Lower lobe of right lung (tissue), 2 donors: ENCODE measurements at regions not wholly inside any gene's neighbourhood (a gene's known extent, or its start where the extent isn't known, plus 50 kb on each side); places are given as distances from the start of the nearest gene placed in this dataset.
"Not testable (repeated sequence)": the region's sequence is repeated elsewhere in the genome, so short reads cannot be mapped to it uniquely, and the experiment has no call there.

Experiments
- ATAC-seq, 2 donors: fragments of 200-7000 bp; cut with Tn5 transposase; one replicate each; pipeline ENCODE4 v1.9.1; 2020 to 2022; ENCODE audit warnings: mild to moderate bottlenecking in 2 of 2, moderate library complexity in 2 of 2
- DNase-seq: peaks from one replicate; pipeline ENCODE4 v3.0.0-alpha.2; 2020
- H3K27ac ChIP-seq: fragments of 200-600 bp; one replicate; pipeline ENCODE4 v1.8.0; 2022
- H3K27me3 ChIP-seq: fragments of 200-600 bp; one replicate; pipeline ENCODE4 v1.8.0; 2022; ENCODE audit warnings: low read depth
- H3K36me3 ChIP-seq: fragments of 200-600 bp; one replicate; pipeline ENCODE4 v1.8.0; 2022; ENCODE audit warnings: mild to moderate bottlenecking
- H3K4me1 ChIP-seq: fragments of 200-600 bp; one replicate; pipeline ENCODE4 v1.8.0; 2022
- H3K4me3 ChIP-seq: fragments of 200-600 bp; one replicate; pipeline ENCODE4 v1.8.0; 2022; ENCODE audit warnings: mild to moderate bottlenecking
- H3K9me3 ChIP-seq: fragments of 200-600 bp; one replicate; pipeline ENCODE4 v1.8.0; 2022
- intact Hi-C: fragments of 100-400 bp; cut with DNase I; formaldehyde crosslinking; loops from one replicate; pipeline ENCODE4 v1.11.0; 2022
- TF ChIP-seq, protein P1 (sequence below): fragments of 200-600 bp; IDR thresholded peaks from one replicate; pipeline ENCODE4 v1.8.0; 2022; ENCODE audit warnings: antibody characterized with exemption, mild to moderate bottlenecking
- donor health status: DM: no; HTN: yes; CAD: no; lungs with severe emphysema.

DNA sequence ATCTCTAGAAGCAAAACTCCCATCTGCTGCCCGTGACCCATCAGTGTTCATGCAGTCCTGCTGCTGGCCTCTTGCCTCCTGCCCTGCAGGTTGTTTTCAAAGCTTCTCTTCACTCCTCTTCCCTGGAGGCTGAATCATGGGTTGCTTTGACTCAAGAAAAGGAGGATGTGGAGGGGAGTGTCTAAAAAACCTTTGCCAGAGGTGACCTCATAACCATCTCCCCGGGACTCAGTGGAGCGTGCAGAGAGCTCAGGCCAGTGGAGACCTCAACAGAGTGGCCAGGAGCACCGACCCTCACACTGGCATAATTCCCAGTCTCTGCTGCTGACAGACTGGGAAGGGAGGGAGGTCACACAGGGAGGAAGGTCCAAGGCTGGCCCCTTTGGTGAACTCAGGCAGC is 60.9 kb upstream of the ITGA11 start:
- Histone ChIP-seq H3K4me1 (no peaks in the 10 kb centered on the region), H3K4me3 (no peak overlapping the region), H3K27ac (no peak overlapping the region), H3K9me3 (no peaks in the 10 kb centered on the region), H3K36me3 (no peaks in the 10 kb centered on the region), H3K27me3 (no peaks in the 10 kb centered on the region)
- no peak for DNase-seq
- TF ChIP-seq, protein P1, sequence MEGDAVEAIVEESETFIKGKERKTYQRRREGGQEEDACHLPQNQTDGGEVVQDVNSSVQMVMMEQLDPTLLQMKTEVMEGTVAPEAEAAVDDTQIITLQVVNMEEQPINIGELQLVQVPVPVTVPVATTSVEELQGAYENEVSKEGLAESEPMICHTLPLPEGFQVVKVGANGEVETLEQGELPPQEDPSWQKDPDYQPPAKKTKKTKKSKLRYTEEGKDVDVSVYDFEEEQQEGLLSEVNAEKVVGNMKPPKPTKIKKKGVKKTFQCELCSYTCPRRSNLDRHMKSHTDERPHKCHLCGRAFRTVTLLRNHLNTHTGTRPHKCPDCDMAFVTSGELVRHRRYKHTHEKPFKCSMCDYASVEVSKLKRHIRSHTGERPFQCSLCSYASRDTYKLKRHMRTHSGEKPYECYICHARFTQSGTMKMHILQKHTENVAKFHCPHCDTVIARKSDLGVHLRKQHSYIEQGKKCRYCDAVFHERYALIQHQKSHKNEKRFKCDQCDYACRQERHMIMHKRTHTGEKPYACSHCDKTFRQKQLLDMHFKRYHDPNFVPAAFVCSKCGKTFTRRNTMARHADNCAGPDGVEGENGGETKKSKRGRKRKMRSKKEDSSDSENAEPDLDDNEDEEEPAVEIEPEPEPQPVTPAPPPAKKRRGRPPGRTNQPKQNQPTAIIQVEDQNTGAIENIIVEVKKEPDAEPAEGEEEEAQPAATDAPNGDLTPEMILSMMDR = no peak
- ATAC-seq = no peak
- intact Hi-C loops = no loop called here

DNA sequence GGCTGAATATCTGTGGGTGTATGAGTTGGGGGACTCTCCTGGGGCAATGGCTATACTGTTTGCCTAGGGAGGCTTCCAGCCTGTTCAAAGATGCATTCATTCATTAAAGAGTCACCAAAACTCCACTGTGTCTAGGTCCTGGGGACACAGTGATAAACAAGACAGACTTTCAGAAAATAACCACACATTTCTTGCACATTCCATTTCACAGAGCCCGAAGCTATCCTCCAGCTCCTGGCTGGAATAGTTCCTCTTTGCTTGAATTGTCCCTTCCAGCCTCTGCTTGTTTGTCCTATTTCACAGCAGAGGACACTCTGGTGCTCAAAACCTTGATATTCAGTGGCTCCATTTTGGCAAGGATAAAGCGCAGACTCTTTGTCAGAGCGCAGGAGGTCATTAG is 61.7 kb upstream of the ITGA11 start:
- H3K27me3 ChIP-seq = no peaks in the 10 kb centered on the region
- ATAC-seq (no peak), DNase-seq (no peak)
- no peaks in the 10 kb centered on the region for H3K36me3 ChIP-seq
- H3K4me3 ChIP-seq = no peak overlapping the region
- intact Hi-C loops = no loop called here
- no peak overlapping the region for H3K27ac ChIP-seq
- no peaks in the 10 kb centered on the region for H3K4me1 ChIP-seq
- TF ChIP-seq, protein P1 = no peak
- no peaks in the 10 kb centered on the region for H3K9me3 ChIP-seq

DNA sequence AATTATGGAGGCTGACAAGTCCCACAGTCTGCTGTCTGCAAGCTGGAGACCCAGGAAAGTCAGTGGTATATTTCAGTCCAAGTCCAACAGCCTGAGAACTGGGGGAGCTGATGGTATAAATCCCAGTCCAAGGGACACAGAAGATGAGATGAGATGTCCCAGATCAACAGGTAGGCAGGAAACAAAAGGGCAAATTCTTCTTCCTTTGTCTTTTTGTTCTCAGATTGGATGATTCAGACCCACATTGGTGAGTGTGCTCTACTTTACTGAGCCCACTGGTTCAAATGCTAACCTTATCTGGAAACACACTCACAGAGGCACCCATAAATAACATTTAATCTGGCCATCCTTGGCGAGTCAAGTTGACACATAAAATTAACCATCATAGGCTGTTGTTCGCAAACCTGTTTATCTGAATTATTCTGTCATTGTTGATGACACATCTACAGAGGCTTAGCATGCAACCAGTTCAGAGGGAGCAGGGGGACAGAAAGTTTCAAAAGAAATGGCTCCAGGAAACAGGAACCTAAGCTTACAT is 62.7 kb upstream of the ITGA11 start:
- TF ChIP-seq, protein P1 = no peak
- ATAC-seq (no peak), DNase-seq (no peak)
- intact Hi-C loops = no loop called here
- Histone ChIP-seq H3K36me3 (no peaks in the 10 kb centered on the region), H3K4me1 (no peaks in the 10 kb centered on the region), H3K4me3 (no peak overlapping the region), H3K27ac (no peak overlapping the region), H3K27me3 (no peaks in the 10 kb centered on the region), H3K9me3 (no peaks in the 10 kb centered on the region)

DNA sequence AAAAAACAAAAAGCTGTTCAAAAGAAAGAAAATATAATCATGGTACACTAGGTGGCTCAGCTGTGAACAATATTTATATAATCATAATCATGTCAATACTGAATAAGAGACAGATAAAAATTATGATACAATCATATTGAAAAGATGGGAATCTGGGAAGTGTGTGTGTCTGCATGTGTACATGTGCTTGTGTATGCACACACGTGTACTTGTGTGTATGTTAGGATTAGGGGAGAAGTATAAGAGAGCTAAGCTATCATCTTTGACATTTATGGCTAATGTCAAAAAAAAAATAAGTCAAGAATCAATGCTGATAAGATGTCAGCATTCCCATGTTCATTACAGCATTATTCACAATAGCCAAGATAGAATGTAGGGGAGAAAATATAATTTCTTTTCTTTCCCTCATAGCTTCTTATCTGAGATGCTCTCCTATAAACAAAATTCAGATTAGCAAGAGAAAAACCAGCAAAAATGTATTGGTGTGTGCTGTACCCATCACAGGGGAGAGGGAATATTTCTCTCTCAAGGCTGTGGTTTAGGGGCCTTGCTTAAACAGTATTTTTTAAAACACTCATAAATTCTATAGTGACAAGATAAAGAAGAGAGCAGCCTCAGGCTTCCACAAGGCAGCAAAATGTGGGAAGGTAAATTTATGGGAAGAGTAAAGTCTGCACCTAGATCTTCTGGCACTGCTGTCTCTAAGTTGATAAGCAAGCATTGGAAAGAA is 63.4 kb upstream of the ITGA11 start:
- H3K4me1 ChIP-seq = no peaks in the 10 kb centered on the region
- no peaks in the 10 kb centered on the region for H3K9me3 ChIP-seq
- no peaks in the 10 kb centered on the region for H3K36me3 ChIP-seq
- H3K27me3 ChIP-seq = no peaks in the 10 kb centered on the region
- no peak overlapping the region for H3K4me3 ChIP-seq
- no peak overlapping the region for H3K27ac ChIP-seq
- TF ChIP-seq, protein P1 = no peak
- ATAC-seq (no peak), DNase-seq (no peak)
- intact Hi-C loops = no loop called here

DNA sequence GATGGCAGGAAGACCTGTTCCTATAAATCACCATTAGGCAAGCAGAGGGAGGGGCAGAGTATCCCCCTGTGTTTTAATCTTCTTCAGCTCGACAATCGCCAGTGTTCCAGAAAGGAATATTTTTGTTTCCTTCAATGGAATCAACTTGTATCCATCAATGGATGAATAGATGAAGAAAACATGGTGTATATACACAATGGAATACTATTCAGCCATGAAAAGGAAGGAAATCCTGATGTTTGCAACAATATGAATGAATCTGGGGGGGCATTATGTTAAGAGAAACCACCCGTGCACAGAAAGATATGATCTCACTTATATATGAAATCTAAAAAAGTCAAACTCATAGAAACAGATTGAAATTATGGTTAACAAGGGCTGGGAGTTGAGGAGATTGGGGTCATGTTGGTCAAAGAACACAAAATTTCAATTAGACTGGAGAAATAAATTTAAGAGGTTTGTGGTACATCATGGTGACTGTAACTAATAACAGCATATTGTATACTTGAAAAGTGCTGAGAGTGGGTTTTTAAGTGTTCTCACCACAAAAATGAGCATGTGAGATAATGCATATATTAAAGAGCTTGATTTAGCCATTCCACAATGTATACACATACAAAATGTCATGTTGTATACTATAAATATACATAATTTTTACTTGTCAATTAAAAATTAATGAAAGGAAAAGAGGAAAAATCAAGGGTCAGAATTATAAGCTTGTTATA is 64.2 kb upstream of the ITGA11 start:
- no peaks in the 10 kb centered on the region for H3K9me3 ChIP-seq
- H3K36me3 ChIP-seq = no peaks in the 10 kb centered on the region
- H3K4me3 ChIP-seq = no peak overlapping the region
- DNase-seq (no peak), ATAC-seq (no peak)
- no peaks in the 10 kb centered on the region for H3K27me3 ChIP-seq
- TF ChIP-seq, protein P1 = no peak
- H3K4me1 ChIP-seq = no peaks in the 10 kb centered on the region
- intact Hi-C loops = no loop called here
- no peak overlapping the region for H3K27ac ChIP-seq

DNA sequence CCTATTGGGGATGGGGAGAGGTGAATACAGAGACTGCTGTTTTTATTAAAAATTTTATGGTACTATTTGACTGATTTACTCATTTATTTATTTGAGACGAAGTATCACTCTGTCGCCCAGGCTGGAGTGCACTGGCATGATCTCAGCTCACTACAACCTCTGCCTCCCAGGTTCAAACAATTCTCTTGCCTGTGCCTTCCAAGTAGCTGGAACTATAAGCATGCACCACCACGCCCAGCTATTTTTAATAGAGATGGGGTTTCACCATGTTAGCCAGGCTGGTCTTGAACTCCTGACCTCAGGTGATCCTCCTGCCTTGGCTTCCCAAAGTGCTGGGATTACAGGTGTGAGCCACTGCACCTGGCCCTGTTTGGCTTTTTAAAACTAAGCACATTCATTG is 64.8 kb upstream of the ITGA11 start:
- DNase-seq, intact Hi-C loops, H3K27me3 ChIP-seq, H3K4me1 ChIP-seq, H3K9me3 ChIP-seq, H3K36me3 ChIP-seq, H3K27ac ChIP-seq, ATAC-seq, H3K4me3 ChIP-seq: not testable (repeated sequence)
